ENCODE measurements at regions not wholly inside any gene's neighbourhood (a gene's known extent, or its start where the extent isn't known, plus 50 kb on each side); places are given as distances from the start of the nearest gene placed in this dataset.

- H4K8ac ChIP-seq (ENCODE audit: low read depth, low read length): no peak overlapping the region
- no peaks in the 10 kb centered on the region for H3K79me1 ChIP-seq (ENCODE audit: low read depth, low read length)
- no peak for DNase-seq (ENCODE audit: low spot score)
- no CpG with 5 or more reads among the region's 1 CpG for WGBS, 2 donors (ENCODE audit: extremely low coverage in 2 of 2, insufficient read length in 2 of 2, insufficient replicate concordance in 1 of 2)
- no peak overlapping the region for H3K14ac ChIP-seq (ENCODE audit: low read length)
- H2BK12ac ChIP-seq (ENCODE audit: low read length): no peak overlapping the region
- no peak overlapping the region for H4K91ac ChIP-seq (ENCODE audit: low read depth, low read length, poor library complexity)
- H3K18ac ChIP-seq (ENCODE audit: low read length): no peak overlapping the region
- no peak overlapping the region for H3K27ac ChIP-seq (replicated peaks; ENCODE audit: low read length)
- H3K4me2 ChIP-seq (ENCODE audit: insufficient read depth, low read length, poor library complexity, severe bottlenecking): no peak overlapping the region
- no peak overlapping the region for H2AK5ac ChIP-seq (ENCODE audit: low read depth, low read length)
- H2AFZ ChIP-seq (ENCODE audit: low read length): no peak overlapping the region
- no peaks in the 10 kb centered on the region for H3K27me3 ChIP-seq (ENCODE audit: control insufficient read depth in 3 of 3, insufficient read depth in 3 of 3, low read depth in 1 of 3, low read length in 3 of 3)
- H2BK120ac ChIP-seq (ENCODE audit: low read depth, low read length): no peak overlapping the region
- H3K36me3 ChIP-seq (replicated peaks in 1 of 2; ENCODE audit: control insufficient read depth in 2 of 2, insufficient read depth in 2 of 2, low read length in 2 of 2): no peaks in the 10 kb centered on the region
- no peak overlapping the region for H3K4me3 ChIP-seq (ENCODE audit: low read length in 2 of 2)
- peaks cover 0 to 6% of the 10 kb centered on the region in 2 donors for H3K9me3 ChIP-seq (replicated peaks in 1 of 2; ENCODE audit: control insufficient read depth in 2 of 2, insufficient read depth in 1 of 2, low read depth in 1 of 2, low read length in 2 of 2)
- peaks cover 0 to 4% of the 10 kb centered on the region in 2 donors for H3K4me1 ChIP-seq (ENCODE audit: control insufficient read depth in 2 of 2, insufficient read depth in 1 of 2, low read depth in 1 of 2, low read length in 2 of 2)
- no peak overlapping the region for H3K9ac ChIP-seq (ENCODE audit: low read depth, low read length, poor library complexity)
- no peak overlapping the region for H3K4ac ChIP-seq (ENCODE audit: low read length)
- no peak overlapping the region for H2BK5ac ChIP-seq (ENCODE audit: low read length)
- no peak overlapping the region for H2BK15ac ChIP-seq (ENCODE audit: low read length)
- H3K23ac ChIP-seq (ENCODE audit: low read depth, low read length, poor library complexity): no peak overlapping the region
Observed at GRCh38 chr3:64380546-64380945, 155.3 kb upstream of the PRICKLE2 start.

DNA sequence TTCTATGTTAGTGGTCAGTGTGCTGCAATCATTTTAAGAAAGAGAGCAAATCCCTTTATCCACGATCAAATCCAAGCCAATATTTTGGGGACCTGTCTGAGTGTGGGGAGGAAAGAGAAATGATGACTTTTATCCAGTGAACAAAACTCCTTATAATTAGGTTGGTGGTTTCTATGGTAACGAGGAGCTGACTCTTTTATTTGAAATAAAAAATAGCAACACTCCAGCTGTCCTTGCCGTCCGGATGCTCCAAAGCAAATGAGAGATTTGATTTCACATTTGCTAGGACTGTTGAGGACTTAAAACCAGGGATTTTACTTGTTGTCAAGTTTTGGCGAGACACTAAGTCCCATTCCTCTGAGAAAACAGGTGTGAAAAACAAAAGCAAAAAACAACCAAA is 154.0 kb upstream of the PRICKLE2 start:
- no peak overlapping the region for H2BK120ac ChIP-seq (ENCODE audit: low read depth, low read length)
- no CpG with 5 or more reads among the region's 5 CpGs for WGBS, 2 donors (ENCODE audit: extremely low coverage in 2 of 2, insufficient read length in 2 of 2, insufficient replicate concordance in 1 of 2)
- no peak overlapping the region for H3K27ac ChIP-seq (replicated peaks; ENCODE audit: low read length)
- no peak overlapping the region for H2BK15ac ChIP-seq (ENCODE audit: low read length)
- no peaks in the 10 kb centered on the region for H3K27me3 ChIP-seq (ENCODE audit: control insufficient read depth in 3 of 3, insufficient read depth in 3 of 3, low read depth in 1 of 3, low read length in 3 of 3)
- no peak overlapping the region for H4K91ac ChIP-seq (ENCODE audit: low read depth, low read length, poor library complexity)
- no peak overlapping the region for H2AK5ac ChIP-seq (ENCODE audit: low read depth, low read length)
- H3K9ac ChIP-seq (ENCODE audit: low read depth, low read length, poor library complexity): no peak overlapping the region
- H4K8ac ChIP-seq (ENCODE audit: low read depth, low read length): no peak overlapping the region
- no peak overlapping the region for H2BK12ac ChIP-seq (ENCODE audit: low read length)
- no peak overlapping the region for H2BK5ac ChIP-seq (ENCODE audit: low read length)
- H3K9me3 ChIP-seq (replicated peaks in 1 of 2; ENCODE audit: control insufficient read depth in 2 of 2, insufficient read depth in 1 of 2, low read depth in 1 of 2, low read length in 2 of 2): peaks cover 0 to 7% of the 10 kb centered on the region in 2 donors
- no peaks in the 10 kb centered on the region for H3K79me1 ChIP-seq (ENCODE audit: low read depth, low read length)
- no peak overlapping the region for H3K4ac ChIP-seq (ENCODE audit: low read length)
- H3K4me3 ChIP-seq (ENCODE audit: low read length in 2 of 2): no peak overlapping the region
- no peak for DNase-seq (ENCODE audit: low spot score)
- H3K36me3 ChIP-seq (replicated peaks in 1 of 2; ENCODE audit: control insufficient read depth in 2 of 2, insufficient read depth in 2 of 2, low read length in 2 of 2): no peaks in the 10 kb centered on the region
- H3K23ac ChIP-seq (ENCODE audit: low read depth, low read length, poor library complexity): no peak overlapping the region
- no peak overlapping the region for H3K18ac ChIP-seq (ENCODE audit: low read length)
- no peak overlapping the region for H3K4me2 ChIP-seq (ENCODE audit: insufficient read depth, low read length, poor library complexity, severe bottlenecking)
- H3K14ac ChIP-seq (ENCODE audit: low read length): no peak overlapping the region
- no peak overlapping the region for H2AFZ ChIP-seq (ENCODE audit: low read length)
- H3K4me1 ChIP-seq (ENCODE audit: control insufficient read depth in 2 of 2, insufficient read depth in 1 of 2, low read depth in 1 of 2, low read length in 2 of 2): no peaks in the 10 kb centered on the region

- Histone ChIP-seq H3K14ac (ENCODE audit: low read length) (no peak overlapping the region), H3K36me3 (replicated peaks in 1 of 2; ENCODE audit: control insufficient read depth in 2 of 2, insufficient read depth in 2 of 2, low read length in 2 of 2) (no peaks in the 10 kb centered on the region), H2AK5ac (ENCODE audit: low read depth, low read length) (no peak overlapping the region), H2BK120ac (ENCODE audit: low read depth, low read length) (no peak overlapping the region), H3K27me3 (ENCODE audit: control insufficient read depth in 3 of 3, insufficient read depth in 3 of 3, low read depth in 1 of 3, low read length in 3 of 3) (no peaks in the 10 kb centered on the region), H3K23ac (ENCODE audit: low read depth, low read length, poor library complexity) (no peak overlapping the region), H3K4me1 (ENCODE audit: control insufficient read depth in 2 of 2, insufficient read depth in 1 of 2, low read depth in 1 of 2, low read length in 2 of 2) (no peaks in the 10 kb centered on the region), H4K91ac (ENCODE audit: low read depth, low read length, poor library complexity) (no peak overlapping the region), H3K9ac (ENCODE audit: low read depth, low read length, poor library complexity) (no peak overlapping the region), H3K18ac (ENCODE audit: low read length) (no peak overlapping the region), H4K8ac (ENCODE audit: low read depth, low read length) (no peak overlapping the region), H2BK15ac (ENCODE audit: low read length) (no peak overlapping the region), H3K4ac (ENCODE audit: low read length) (no peak overlapping the region), H3K9me3 (replicated peaks in 1 of 2; ENCODE audit: control insufficient read depth in 2 of 2, insufficient read depth in 1 of 2, low read depth in 1 of 2, low read length in 2 of 2) (peaks cover 0 to 7% of the 10 kb centered on the region in 2 donors), H2BK5ac (ENCODE audit: low read length) (no peak overlapping the region), H3K4me3 (ENCODE audit: low read length in 2 of 2) (no peak overlapping the region), H3K79me1 (ENCODE audit: low read depth, low read length) (no peaks in the 10 kb centered on the region), H3K27ac (replicated peaks; ENCODE audit: low read length) (no peak overlapping the region), H3K4me2 (ENCODE audit: insufficient read depth, low read length, poor library complexity, severe bottlenecking) (no peak overlapping the region), H2AFZ (ENCODE audit: low read length) (no peak overlapping the region), H2BK12ac (ENCODE audit: low read length) (no peak overlapping the region)
- no peak for DNase-seq (ENCODE audit: low spot score)
- no CpG with 5 or more reads among the region's 5 CpGs for WGBS, 2 donors (ENCODE audit: extremely low coverage in 2 of 2, insufficient read length in 2 of 2, insufficient replicate concordance in 1 of 2)
Observed at GRCh38 chr3:64377942-64378341, 152.7 kb upstream of the PRICKLE2 start.

GRCh38 chr3:64375737-64376136 is 150.5 kb upstream of the PRICKLE2 start:
- H4K8ac ChIP-seq (ENCODE audit: low read depth, low read length): no peak overlapping the region
- H3K23ac ChIP-seq (ENCODE audit: low read depth, low read length, poor library complexity): no peak overlapping the region
- no peaks in the 10 kb centered on the region for H3K4me1 ChIP-seq (ENCODE audit: control insufficient read depth in 2 of 2, insufficient read depth in 1 of 2, low read depth in 1 of 2, low read length in 2 of 2)
- no peak overlapping the region for H3K4me2 ChIP-seq (ENCODE audit: insufficient read depth, low read length, poor library complexity, severe bottlenecking)
- no peak overlapping the region for H4K91ac ChIP-seq (ENCODE audit: low read depth, low read length, poor library complexity)
- H2AK5ac ChIP-seq (ENCODE audit: low read depth, low read length): no peak overlapping the region
- no CpG with 5 or more reads among the region's 1 CpG for WGBS, 2 donors (ENCODE audit: extremely low coverage in 2 of 2, insufficient read length in 2 of 2, insufficient replicate concordance in 1 of 2)
- no peaks in the 10 kb centered on the region for H3K36me3 ChIP-seq (replicated peaks in 1 of 2; ENCODE audit: control insufficient read depth in 2 of 2, insufficient read depth in 2 of 2, low read length in 2 of 2)
- no peak overlapping the region for H3K27ac ChIP-seq (replicated peaks; ENCODE audit: low read length)
- H3K4me3 ChIP-seq (ENCODE audit: low read length in 2 of 2): no peak overlapping the region
- H3K14ac ChIP-seq (ENCODE audit: low read length): no peak overlapping the region
- H2AFZ ChIP-seq (ENCODE audit: low read length): no peak overlapping the region
- no peak overlapping the region for H2BK5ac ChIP-seq (ENCODE audit: low read length)
- no peaks in the 10 kb centered on the region for H3K79me1 ChIP-seq (ENCODE audit: low read depth, low read length)
- peaks cover 0 to 7% of the 10 kb centered on the region in 2 donors for H3K9me3 ChIP-seq (replicated peaks in 1 of 2; ENCODE audit: control insufficient read depth in 2 of 2, insufficient read depth in 1 of 2, low read depth in 1 of 2, low read length in 2 of 2)
- no peak overlapping the region for H2BK12ac ChIP-seq (ENCODE audit: low read length)
- no peak for DNase-seq (ENCODE audit: low spot score)
- H2BK15ac ChIP-seq (ENCODE audit: low read length): no peak overlapping the region
- no peak overlapping the region for H3K18ac ChIP-seq (ENCODE audit: low read length)
- no peak overlapping the region for H2BK120ac ChIP-seq (ENCODE audit: low read depth, low read length)
- H3K4ac ChIP-seq (ENCODE audit: low read length): no peak overlapping the region
- H3K27me3 ChIP-seq (ENCODE audit: control insufficient read depth in 3 of 3, insufficient read depth in 3 of 3, low read depth in 1 of 3, low read length in 3 of 3): no peaks in the 10 kb centered on the region
- no peak overlapping the region for H3K9ac ChIP-seq (ENCODE audit: low read depth, low read length, poor library complexity)
